HEK293 (cell line): ENCODE measurements at regions not wholly inside any gene's neighbourhood (a gene's known extent, or its start where the extent isn't known, plus 50 kb on each side); places are given as distances from the start of the nearest gene placed in this dataset.

Experiments
- ATF2 ChIP-seq: fragments of 450-650 bp; formaldehyde crosslinking; IDR thresholded peaks from 2 replicates; pipeline ENCODE4 v1.5.1; 2016; ENCODE audit warnings: missing biosample characterization, missing genetic modification characterization, low read depth
- FEZF1 ChIP-seq: fragments of 450-650 bp; formaldehyde crosslinking; IDR thresholded peaks from 2 replicates; pipeline ENCODE4 v1.5.1; 2016; ENCODE audit warnings: missing biosample characterization, missing genetic modification characterization
- GLIS1 ChIP-seq: fragments of 450-650 bp; formaldehyde crosslinking; IDR thresholded peaks from 2 replicates; pipeline ENCODE4 v1.5.1; 2016; ENCODE audit warnings: missing biosample characterization, missing genetic modification characterization
- IKZF3 ChIP-seq: fragments of 450-650 bp; IDR thresholded peaks from 2 replicates; pipeline ENCODE4 v1.5.0; 2018; ENCODE audit warnings: missing biosample characterization, mild to moderate bottlenecking, missing genetic modification characterization, moderate library complexity
- MEIS1 ChIP-seq: sonication (generic); formaldehyde crosslinking; IDR thresholded peaks from 2 replicates; pipeline ENCODE4 v1.8.1; 2022; ENCODE audit warnings: missing genetic modification reagents, mild to moderate bottlenecking, borderline replicate concordance
- PRDM6 ChIP-seq: fragments of 450-650 bp; formaldehyde crosslinking; IDR thresholded peaks from 2 replicates; pipeline ENCODE4 v1.5.1; 2017; ENCODE audit warnings: missing biosample characterization, missing genetic modification characterization
- ZBTB44 ChIP-seq: fragments of 450-650 bp; IDR thresholded peaks from 2 replicates; pipeline ENCODE4 v1.5.1; 2018; ENCODE audit warnings: missing biosample characterization, mild to moderate bottlenecking, missing genetic modification characterization
- ZBTB7A ChIP-seq: fragments of 450-650 bp; formaldehyde crosslinking; IDR thresholded peaks from 2 replicates; pipeline ENCODE4 v1.5.1; 2016; ENCODE audit warnings: low read depth, missing biosample characterization, missing genetic modification characterization
- ZFHX2 ChIP-seq: fragments of 450-650 bp; formaldehyde crosslinking; conservative IDR thresholded peaks from 2 replicates; pipeline ENCODE4 v1.5.1; 2016; ENCODE audit warnings: missing biosample characterization, missing genetic modification characterization
- ZNF10 ChIP-seq: fragments of 450-650 bp; formaldehyde crosslinking; IDR thresholded peaks from 2 replicates; pipeline ENCODE4 v1.5.1; 2017; ENCODE audit warnings: missing biosample characterization, missing genetic modification characterization
- ZNF121 ChIP-seq: fragments of 450-650 bp; formaldehyde crosslinking; IDR thresholded peaks from 2 replicates; pipeline ENCODE4 v1.5.1; 2016; ENCODE audit warnings: missing biosample characterization, missing genetic modification characterization
- ZNF223 ChIP-seq: fragments of 450-650 bp; formaldehyde crosslinking; IDR thresholded peaks from 2 replicates; pipeline ENCODE4 v1.5.1; 2016; ENCODE audit warnings: missing biosample characterization, missing genetic modification characterization
- ZNF292 ChIP-seq: fragments of 450-650 bp; formaldehyde crosslinking; IDR thresholded peaks from 2 replicates; pipeline ENCODE4 v1.5.1; 2016; ENCODE audit warnings: low read depth, missing biosample characterization, missing genetic modification characterization, borderline replicate concordance
- ZNF311 ChIP-seq: fragments of 450-650 bp; formaldehyde crosslinking; IDR thresholded peaks from 2 replicates; pipeline ENCODE4 v1.5.1; 2017; ENCODE audit warnings: missing biosample characterization, missing genetic modification characterization, borderline replicate concordance
- ZNF426 ChIP-seq: fragments of 450-650 bp; formaldehyde crosslinking; IDR thresholded peaks from 2 replicates; pipeline ENCODE4 v1.5.1; 2017; ENCODE audit warnings: missing biosample characterization, missing genetic modification characterization, mild to moderate bottlenecking, inconsistent platforms, moderate library complexity
- ZNF473 ChIP-seq: fragments of 450-650 bp; formaldehyde crosslinking; IDR thresholded peaks from 2 replicates; pipeline ENCODE4 v1.5.1; 2017; ENCODE audit warnings: missing biosample characterization, missing genetic modification characterization
- ZNF558 ChIP-seq: fragments of 450-650 bp; formaldehyde crosslinking; IDR thresholded peaks from 2 replicates; pipeline ENCODE4 v1.5.1; 2016; ENCODE audit warnings: missing biosample characterization, missing genetic modification characterization
- ZNF571 ChIP-seq: fragments of 450-650 bp; formaldehyde crosslinking; IDR thresholded peaks from 2 replicates; pipeline ENCODE4 v1.5.0; 2017; ENCODE audit warnings: missing biosample characterization, missing genetic modification characterization
- ZNF654 ChIP-seq: fragments of 450-650 bp; formaldehyde crosslinking; IDR thresholded peaks from 2 replicates; pipeline ENCODE4 v1.5.1; 2016; ENCODE audit warnings: low read depth, missing biosample characterization, missing genetic modification characterization
- ZNF747 ChIP-seq: fragments of 450-650 bp; formaldehyde crosslinking; IDR thresholded peaks from 2 replicates; pipeline ENCODE4 v1.5.1; 2016; ENCODE audit warnings: missing biosample characterization, missing genetic modification characterization
- ZNF768 ChIP-seq: fragments of 450-650 bp; formaldehyde crosslinking; IDR thresholded peaks from 2 replicates; pipeline ENCODE4 v1.5.1; 2018; ENCODE audit warnings: missing biosample characterization, mild to moderate bottlenecking, missing genetic modification characterization
- ZNF791 ChIP-seq: fragments of 450-650 bp; formaldehyde crosslinking; IDR thresholded peaks from 2 replicates; pipeline ENCODE4 v1.5.1; 2016; ENCODE audit warnings: missing biosample characterization, missing genetic modification characterization
- TF ChIP-seq, protein P1 (sequence below): fragments of 450-650 bp; formaldehyde crosslinking; IDR thresholded peaks from 2 replicates; pipeline ENCODE4 v1.5.1; 2016; ENCODE audit warnings: missing biosample characterization, missing genetic modification characterization
- TF ChIP-seq, protein P2 (sequence below): fragments of 450-650 bp; formaldehyde crosslinking; IDR thresholded peaks from 2 replicates; pipeline ENCODE4 v1.5.1; 2016; ENCODE audit warnings: missing biosample characterization, missing genetic modification characterization
- TF ChIP-seq, protein P3 (sequence below): fragments of 450-650 bp; formaldehyde crosslinking; IDR thresholded peaks from 2 replicates; pipeline ENCODE4; 2016; ENCODE audit warnings: missing biosample characterization, missing genetic modification characterization
- TF ChIP-seq, protein P4 (sequence below): fragments of 450-650 bp; formaldehyde crosslinking; IDR thresholded peaks from 2 replicates; pipeline ENCODE4 v1.5.1; 2016; ENCODE audit warnings: missing biosample characterization, missing genetic modification characterization

DNA sequence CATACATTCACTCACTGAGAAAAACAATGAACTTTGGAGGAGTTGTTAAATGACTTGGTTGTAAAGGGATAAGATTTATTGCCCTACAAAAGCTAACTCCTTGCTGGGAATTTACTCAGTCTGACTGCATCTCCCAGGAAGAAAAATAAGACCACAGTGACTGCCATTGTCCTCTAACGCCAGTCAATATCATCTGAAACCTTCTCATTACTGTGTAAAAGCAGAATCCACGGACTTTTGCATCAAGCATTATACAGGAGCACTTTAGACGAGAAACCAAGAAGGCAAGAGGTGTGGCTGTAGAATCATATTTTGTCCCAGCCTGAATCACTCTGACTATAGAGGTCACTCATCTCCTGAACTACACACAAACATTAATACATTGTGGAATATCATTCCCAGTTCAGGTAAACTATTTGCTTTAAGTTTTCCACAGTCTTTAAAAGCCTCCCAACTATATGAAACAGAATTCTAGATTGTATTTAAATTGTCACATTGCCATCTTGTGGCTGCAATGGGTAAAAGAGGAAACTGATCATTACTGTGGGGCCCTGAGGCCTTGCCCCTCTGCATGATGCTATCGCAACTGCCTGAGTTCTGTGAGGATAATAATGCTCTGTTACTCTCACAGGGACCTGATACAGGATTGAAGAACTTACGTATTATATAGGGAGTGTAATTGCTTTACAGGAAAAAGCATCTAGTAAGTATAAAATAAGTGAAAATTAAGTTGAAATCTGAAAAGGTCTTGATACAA lies 142.9 kb downstream of the SLCO4C1 start (continued):
- TF ChIP-seq ZFHX2 (tag by site-specific recombination) (no peak), ZBTB44 (tag by site-specific recombination) (peak; percentile 19; the same call in 1 of the 2 replicates), PRDM6 (peak; percentile 69), ZNF223 (tag by site-specific recombination) (no peak), MEIS1 (CRISPR knock-in tag) (no peak), IKZF3 (tag by site-specific recombination) (peak; percentile 49; the same call in 1 of the 2 replicates), ZNF747 (tag by site-specific recombination) (no peak), ZNF121 (tag by site-specific recombination) (no peak), ZNF791 (no peak), ZNF768 (tag by site-specific recombination) (no peak), ZNF558 (tag by site-specific recombination) (no peak), ZBTB7A (tag by site-specific recombination) (no peak), ZNF654 (tag by site-specific recombination) (peak; percentile 89), ZNF292 (no peak), FEZF1 (tag by site-specific recombination) (no peak), ZNF10 (tag by site-specific recombination) (no peak), ATF2 (tag by site-specific recombination) (no peak), ZNF473 (tag by site-specific recombination) (no peak), ZNF426 (tag by site-specific recombination) (no peak), GLIS1 (tag by site-specific recombination) (peak; percentile 71), ZNF571 (tag by site-specific recombination) (no peak), ZNF311 (tag by site-specific recombination) (no peak)
- TF ChIP-seq, protein P1, sequence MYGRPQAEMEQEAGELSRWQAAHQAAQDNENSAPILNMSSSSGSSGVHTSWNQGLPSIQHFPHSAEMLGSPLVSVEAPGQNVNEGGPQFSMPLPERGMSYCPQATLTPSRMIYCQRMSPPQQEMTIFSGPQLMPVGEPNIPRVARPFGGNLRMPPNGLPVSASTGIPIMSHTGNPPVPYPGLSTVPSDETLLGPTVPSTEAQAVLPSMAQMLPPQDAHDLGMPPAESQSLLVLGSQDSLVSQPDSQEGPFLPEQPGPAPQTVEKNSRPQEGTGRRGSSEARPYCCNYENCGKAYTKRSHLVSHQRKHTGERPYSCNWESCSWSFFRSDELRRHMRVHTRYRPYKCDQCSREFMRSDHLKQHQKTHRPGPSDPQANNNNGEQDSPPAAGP (tag by site-specific recombination) = no peak
- TF ChIP-seq, protein P2, sequence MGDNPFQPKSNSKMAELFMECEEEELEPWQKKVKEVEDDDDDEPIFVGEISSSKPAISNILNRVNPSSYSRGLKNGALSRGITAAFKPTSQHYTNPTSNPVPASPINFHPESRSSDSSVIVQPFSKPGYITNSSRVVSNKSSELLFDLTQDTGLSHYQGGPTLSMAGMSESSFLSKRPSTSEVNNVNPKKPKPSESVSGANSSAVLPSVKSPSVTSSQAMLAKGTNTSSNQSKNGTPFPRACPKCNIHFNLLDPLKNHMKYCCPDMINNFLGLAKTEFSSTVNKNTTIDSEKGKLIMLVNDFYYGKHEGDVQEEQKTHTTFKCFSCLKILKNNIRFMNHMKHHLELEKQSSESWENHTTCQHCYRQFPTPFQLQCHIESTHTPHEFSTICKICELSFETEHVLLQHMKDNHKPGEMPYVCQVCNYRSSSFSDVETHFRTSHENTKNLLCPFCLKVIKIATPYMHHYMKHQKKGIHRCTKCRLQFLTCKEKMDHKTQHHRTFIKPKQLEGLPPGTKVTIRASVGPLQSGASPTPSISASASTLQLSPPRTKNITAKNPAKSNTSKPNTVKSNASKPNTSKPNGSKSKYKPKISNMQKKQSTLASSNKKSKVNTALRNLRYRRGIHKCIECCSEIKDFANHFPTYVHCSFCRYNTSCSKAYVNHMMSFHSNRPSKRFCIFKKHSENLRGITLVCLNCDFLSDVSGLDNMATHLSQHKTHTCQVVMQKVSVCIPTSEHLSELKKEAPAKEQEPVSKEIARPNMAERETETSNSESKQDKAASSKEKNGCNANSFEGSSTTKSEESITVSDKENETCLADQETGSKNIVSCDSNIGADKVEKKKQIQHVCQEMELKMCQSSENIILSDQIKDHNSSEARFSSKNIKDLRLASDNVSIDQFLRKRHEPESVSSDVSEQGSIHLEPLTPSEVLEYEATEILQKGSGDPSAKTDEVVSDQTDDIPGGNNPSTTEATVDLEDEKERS = no peak
- TF ChIP-seq, protein P3, sequence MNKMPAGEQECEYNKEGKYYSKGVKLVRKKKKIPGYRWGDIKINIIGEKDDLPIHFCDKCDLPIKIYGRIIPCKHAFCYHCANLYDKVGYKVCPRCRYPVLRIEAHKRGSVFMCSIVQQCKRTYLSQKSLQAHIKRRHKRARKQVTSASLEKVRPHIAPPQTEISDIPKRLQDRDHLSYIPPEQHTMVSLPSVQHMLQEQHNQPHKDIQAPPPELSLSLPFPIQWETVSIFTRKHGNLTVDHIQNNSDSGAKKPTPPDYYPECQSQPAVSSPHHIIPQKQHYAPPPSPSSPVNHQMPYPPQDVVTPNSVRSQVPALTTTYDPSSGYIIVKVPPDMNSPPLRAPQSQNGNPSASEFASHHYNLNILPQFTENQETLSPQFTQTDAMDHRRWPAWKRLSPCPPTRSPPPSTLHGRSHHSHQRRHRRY (tag by site-specific recombination) = no peak
- TF ChIP-seq, protein P4, sequence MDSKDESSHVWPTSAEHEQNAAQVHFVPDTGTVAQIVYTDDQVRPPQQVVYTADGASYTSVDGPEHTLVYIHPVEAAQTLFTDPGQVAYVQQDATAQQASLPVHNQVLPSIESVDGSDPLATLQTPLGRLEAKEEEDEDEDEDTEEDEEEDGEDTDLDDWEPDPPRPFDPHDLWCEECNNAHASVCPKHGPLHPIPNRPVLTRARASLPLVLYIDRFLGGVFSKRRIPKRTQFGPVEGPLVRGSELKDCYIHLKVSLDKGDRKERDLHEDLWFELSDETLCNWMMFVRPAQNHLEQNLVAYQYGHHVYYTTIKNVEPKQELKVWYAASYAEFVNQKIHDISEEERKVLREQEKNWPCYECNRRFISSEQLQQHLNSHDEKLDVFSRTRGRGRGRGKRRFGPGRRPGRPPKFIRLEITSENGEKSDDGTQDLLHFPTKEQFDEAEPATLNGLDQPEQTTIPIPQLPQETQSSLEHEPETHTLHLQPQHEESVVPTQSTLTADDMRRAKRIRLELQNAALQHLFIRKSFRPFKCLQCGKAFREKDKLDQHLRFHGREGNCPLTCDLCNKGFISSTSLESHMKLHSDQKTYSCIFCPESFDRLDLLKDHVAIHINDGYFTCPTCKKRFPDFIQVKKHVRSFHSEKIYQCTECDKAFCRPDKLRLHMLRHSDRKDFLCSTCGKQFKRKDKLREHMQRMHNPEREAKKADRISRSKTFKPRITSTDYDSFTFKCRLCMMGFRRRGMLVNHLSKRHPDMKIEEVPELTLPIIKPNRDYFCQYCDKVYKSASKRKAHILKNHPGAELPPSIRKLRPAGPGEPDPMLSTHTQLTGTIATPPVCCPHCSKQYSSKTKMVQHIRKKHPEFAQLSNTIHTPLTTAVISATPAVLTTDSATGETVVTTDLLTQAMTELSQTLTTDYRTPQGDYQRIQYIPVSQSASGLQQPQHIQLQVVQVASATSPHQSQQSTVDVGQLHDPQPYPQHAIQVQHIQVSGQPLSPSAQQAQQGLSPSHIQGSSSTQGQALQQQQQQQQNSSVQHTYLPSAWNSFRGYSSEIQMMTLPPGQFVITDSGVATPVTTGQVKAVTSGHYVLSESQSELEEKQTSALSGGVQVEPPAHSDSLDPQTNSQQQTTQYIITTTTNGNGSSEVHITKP (tag by site-specific recombination) = peak; percentile 52
